HG03565 (cell line): ENCODE measurements at regions not wholly inside any gene's neighbourhood (a gene's known extent, or its start where the extent isn't known, plus 50 kb on each side); places are given as distances from the start of the nearest gene placed in this dataset.
A peak's percentile ranks its signal among the peaks of the same experiment; 100 is the strongest.
"Not testable (repeated sequence)": the region's sequence is repeated elsewhere in the genome, so short reads cannot be mapped to it uniquely, and the experiment has no call there.

ENCODE experiments used
- ATAC-seq: cut with Tn5 transposase; IDR thresholded peaks from one replicate; pipeline ENCODE4 v1.9.1; 2021; ENCODE audit warnings: mild to moderate bottlenecking, moderate library complexity; ENCODE audit not compliant: unreplicated experiment

DNA sequence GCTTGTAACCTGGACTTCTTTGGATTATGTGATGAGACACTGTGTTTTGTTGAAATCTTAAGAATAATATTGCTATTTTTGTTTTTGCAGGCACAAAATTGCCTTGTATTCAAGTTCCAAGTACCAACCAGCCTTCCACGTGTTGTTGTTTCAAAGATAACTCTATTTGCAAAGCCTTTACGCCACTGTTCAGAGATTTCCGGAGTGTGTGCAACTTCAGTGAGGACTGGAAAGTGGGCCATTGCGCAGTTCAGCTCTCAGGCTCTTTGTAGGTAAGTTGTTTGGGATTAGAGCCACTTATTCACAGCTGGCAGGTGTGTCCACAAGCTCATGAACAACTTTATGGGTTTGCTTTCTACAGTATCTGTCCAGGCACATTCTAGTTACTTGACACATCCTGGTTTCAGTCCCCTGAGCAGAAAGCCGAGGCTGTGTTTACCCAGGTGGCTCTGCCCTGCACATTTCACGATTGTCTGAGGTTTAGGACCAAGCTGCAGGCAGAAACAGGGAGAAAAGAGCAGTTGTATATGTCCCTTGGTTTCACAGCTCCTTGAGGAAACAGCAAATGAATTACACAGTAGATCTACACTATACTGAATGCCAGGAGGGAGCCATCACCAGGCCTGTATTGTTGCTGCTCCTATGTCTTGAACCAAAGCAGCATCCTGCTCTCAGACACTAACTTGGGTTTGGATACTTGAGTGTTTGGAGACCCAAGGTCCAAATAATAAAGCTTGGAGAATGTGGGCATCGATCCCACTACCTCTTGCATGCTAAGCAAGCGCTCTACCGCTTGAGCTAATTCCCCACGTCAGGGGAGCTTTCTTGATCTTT is 136.1 kb upstream of the ZNF322 start:
- ATAC-seq: not testable (repeated sequence)

DNA sequence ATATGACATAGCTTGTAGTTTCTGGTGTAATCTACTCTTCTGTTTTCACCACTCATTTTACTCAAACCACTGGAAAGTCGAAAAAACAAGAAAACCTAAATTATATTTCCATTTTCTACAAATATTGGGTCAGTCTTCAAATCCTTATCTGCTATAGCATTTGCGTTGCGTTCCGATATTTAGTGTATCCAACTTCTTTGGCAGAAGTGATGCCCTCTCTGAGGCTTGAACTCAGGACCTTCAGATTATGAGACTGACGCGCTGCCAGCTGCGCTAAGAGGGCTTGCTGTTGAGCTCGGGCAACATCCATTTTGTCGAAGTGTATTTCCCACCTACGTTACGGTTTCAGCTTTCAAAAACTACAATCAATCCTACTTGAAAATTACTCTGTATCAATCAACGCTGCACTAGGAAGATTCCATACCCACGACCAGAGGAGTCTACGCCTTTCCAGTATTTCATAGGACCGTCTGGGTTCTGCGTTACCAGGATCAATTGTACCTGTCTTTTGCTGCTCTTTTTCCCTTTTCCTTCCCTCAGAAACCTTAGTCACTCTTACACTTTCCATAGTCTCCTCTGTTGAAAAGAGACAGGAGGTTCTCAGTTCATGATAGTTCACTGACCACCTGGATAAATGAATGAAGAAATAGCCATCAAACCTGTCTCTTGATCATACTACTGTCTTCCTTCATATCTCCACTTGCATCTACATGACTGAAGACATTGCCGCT is 140.5 kb upstream of the ZNF322 start:
- not testable (repeated sequence) for ATAC-seq

DNA sequence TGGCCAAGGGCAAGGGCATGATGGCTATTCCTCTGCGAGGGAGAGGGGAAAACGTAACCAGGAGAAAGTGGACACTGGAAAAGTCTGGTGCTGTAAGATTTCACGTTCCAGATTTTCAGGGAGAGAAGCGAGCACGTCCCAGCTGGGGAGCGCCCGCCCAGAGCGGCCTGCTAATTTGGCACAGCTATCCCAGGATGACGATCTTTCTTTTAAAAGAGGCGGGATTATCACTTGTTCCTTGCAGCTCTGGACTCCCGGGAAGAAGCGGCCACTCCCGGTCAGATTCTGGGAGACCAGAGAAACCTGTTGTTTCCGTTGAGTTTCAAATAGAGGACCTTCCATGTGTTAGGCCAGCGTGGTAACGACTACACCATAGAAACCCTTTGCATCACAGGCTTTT is 144.2 kb upstream of the ZNF322 start:
- ATAC-seq: not testable (repeated sequence)

DNA sequence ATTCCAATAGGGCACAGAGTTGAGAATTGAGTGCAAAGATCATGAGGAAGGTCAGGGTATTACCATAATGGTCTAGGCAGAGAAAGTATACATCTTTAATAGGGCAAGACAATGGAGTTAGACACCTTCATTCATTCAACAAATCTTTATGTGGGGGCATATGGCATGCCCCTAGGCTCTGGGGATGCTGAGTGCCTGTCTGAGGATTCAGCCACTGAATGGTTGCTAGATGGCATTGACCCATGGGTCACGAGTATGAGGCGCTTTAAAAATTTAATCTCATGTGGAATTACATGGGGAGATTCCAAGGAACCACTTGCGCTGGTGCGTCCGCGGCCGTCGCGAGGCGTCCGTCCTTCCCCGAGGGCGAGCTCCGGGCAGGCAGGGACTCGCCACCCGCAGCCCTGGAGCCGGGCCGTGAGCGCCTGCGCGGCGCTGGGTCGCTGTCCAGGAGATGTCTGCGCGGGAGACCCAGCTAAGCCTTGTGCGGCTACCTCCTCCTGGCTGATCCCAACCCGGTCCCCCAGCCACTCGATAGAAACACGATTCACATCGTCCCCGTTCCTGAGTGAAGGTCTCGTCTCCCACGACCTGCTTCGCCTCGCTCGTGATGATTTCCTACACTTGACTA is 152.1 kb upstream of the ZNF322 start:
- not testable (repeated sequence) for ATAC-seq

DNA sequence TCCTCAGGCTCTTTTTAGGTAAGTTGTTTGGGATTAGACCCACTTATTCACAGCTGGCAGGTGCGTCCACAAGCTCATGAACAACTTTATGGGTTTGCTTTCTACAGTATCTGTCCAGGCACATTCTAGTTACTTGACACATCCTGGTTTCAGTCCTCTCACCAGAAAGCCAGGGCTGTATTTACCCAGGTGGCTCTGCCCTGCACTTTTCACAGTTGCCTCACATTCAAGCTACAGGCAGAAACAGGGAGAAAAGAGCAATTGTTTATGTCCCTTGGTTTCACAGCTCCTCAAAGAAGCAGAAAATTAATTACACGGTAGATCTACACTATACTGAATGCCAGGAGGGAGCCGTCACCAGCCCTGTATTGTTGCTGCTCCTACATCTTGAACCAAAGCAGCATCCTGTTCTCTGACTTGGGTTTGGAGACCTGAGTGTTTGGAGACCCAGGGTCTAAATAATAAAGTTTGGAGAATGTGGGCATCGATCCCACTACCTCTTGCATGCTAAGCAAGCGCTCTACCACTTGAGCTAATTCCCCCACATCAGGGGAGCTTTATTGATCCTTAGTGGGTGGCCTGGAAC is 159.2 kb upstream of the ZNF322 start:
- not testable (repeated sequence) for ATAC-seq

DNA sequence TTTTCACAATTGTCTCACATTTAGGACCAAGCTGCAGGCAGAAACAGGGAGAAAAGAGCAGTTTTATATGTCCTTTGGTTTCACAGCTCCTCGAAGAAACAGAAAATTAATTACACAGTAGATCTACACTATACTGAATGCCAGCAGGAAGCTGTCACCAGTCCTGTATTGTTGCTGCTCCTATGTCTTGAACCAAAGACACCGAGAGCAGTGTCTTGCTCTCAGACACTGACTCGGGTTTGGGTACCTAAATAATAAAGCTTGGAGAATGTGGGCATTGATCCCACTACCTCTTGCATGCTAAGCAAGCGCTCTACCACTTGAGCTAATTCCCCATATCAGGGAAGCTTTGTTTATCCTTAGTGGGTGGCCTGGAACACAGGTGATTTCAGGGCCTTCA is 168.4 kb upstream of the ZNF322 start:
- not testable (repeated sequence) for ATAC-seq

DNA sequence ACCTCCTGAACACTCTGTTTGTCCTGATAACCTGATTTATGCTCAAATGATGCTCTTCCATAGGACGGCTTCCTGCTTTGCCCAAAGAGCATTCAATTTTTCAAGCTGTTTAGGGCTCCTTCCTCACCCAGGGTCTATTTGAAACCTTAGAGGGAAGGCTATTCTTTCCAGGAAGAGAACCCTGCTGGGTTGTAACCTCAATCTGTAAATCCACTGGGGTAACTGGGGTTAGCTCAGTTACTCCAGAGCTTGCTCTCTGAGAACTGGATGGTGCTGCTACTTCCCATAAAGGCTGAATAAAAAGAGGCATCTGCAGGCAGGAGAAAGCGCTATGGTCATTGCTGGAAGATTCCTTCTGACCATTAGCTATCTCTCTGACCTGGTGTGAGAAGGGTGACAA is 169.9 kb upstream of the ZNF322 start:
- ATAC-seq: not testable (repeated sequence)

DNA sequence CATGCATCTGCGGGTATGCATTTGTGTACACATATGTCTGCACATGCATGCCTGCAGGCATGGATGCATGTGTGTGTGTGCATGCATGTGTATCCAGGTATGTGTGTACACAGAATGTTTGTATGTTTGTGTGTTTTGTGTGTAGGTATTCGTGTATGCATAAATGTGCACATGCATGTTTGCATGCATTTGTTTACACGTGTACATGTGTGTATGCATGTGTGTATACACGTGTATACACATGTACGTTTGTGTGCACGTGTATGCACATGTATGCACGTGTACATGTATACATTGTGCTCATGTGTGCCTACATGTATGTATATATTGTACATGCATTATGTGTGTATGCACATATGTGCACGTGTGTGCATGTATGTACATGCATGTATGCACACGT is 171.4 kb upstream of the ZNF322 start:
- not testable (repeated sequence) for ATAC-seq

DNA sequence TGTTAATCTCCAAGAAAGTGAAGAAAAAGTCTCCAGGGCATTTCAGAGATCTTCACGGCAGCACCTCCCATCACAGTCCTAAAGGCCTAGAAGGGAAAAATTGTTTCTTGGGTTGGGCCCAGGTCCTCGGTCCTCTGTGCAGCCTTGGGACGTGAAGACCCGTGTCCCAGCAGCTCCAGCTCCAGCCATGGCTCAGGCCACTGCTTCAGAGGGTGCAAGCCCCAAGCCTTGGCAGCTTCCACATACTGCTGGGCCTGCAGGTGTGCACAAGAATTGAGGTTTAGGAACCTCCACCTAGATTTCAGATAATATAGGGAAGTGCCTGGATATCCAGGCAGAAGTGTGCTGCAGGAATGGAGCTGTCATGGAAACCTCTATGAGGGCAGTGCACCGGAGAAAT is 176.2 kb upstream of the ZNF322 start:
- not testable (repeated sequence) for ATAC-seq

DNA sequence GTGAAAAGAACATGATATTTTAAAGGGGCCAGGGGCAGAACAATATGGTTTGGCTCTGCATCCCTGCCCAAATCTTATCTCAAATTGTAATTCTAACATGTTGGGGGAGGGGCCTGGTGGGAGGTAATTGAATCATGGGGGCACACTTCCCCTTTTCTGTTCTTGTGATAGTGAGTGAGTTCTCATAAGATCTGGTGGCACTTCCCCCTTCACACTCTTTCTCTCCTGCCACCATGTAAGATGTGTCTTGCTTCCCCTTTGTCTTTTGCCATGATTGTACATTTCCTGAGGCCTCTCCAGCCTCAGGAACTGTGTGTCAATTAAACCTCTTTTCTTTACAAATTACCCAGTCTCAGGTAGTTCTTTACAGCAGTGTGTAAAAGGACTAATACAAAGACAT is 177.1 kb upstream of the ZNF322 start:
- ATAC-seq: not testable (repeated sequence)

DNA sequence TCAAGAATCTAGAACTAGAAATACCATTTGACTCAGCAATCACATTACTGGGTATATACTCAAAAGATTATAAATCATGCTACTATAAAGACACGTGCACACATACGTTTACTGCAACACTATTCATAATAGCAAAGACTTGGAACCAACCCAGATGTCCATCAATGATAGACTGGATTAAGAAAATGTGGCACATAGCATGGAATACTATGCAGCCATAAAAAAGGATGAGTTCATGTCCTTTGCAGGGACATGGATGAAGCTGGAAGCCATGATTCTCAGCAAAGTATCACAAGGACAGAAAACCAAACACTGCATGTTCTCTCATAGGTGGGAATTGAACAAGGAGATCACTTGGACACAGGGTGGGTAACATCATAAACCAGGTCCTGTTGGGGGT is 185.3 kb upstream of the ZNF322 start:
- ATAC-seq: not testable (repeated sequence)

DNA sequence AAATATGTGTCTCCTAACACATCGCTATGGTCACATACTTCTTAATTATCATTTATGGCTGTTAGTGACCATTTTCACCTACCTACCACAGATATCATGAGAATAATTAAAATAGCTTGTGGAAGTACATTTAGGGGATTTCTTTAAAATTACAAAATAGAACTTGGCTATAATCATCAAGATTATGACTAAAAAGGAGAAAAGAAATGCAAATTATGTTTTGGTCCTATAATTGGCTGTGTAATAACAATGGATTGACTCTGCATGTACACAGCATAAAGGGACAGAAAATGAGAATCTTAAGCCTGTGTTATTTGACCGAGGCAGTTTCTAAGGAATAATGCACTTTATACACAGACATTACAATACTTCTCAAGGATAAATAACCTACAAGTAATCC is 197.7 kb upstream of the ZNF322 start:
- peak; percentile 43 for ATAC-seq

DNA sequence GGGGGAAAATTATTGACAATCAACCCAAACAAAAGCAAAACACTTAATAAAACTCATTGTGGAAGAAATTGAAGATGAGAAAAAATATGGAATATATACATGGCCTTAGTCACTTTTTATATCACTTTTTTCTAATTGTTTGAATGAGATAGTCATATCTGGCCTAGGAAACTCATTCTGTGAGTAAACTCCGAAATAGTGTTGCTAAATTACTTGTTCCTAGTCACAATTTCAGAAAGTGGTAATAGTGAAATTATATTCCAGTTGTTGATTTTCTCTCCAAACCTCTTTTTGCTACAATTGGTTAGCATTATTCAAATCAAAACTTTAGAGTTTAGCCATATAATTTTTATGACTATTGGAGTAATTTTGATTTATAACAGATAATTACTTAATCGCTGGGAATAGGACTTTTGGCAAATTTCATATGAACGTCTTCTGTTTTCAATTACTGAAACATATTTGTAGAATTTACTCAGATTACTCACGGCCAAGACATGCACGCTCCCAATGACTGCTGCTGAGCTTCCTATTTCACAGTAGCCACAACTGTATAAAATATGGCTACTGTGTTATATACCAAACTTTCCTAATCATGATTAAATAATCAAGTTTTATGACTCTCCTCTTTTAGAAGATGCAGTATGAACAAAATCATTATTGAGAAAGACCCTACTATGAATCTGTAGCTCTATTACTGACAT is 199.7 kb upstream of the ZNF322 start:
- not testable (repeated sequence) for ATAC-seq

DNA sequence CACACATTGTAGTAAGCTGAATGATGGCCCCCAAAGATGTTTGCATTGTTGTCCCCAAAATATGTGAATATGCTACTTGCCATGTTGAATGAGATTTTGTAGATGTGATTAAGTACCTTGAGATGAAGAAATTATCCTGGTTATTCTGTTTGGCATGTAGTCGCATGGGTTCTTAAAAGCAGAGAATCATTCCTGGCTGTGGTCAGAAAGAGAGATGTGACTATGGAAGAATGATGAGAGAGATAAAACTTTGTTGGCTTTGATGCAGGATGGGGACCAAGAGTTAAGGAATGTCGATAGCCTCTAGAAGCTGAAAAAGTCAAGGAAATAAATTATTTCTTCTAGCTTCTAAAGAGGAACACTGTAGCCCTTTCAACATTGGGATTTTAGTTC is 200.2 kb upstream of the ZNF322 start:
- ATAC-seq: not testable (repeated sequence)

DNA sequence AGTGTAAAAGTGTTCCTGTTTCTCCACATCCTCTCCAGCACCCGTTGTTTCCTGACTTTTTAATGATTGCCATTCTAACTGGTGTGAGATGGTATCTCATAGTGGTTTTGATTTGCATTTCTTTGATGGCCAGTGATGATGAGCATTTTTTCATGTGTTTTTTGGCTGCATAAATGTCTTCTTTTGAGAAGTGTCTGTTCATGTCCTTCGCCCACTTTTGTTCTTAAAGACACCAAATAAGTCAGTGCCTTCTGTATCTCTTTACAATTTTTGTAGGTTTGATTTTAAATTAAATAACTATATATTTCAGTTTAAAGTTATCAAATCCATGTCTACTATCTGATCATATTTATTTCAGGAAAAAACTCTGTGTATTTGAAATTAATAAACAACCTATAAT is 202.4 kb upstream of the ZNF322 start:
- ATAC-seq: not testable (repeated sequence)

DNA sequence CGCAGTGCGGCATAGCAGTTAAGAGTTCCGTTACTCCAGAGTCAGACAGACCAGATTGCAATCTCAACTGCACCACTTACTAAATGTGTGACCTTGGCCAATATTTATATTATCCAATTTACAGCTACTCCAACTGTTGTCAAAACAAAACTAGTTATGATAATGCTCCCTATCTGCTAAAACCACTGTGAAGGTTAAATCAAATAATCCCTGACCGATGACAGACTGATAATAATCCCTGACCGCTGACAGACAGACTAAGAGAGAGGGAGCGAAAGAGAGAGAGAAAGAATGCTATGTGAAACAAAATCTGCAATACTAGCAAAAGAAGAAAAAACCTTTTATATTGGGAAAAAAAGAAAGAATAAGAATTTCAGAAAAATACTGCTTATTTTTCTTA is 204.1 kb upstream of the ZNF322 start:
- ATAC-seq: not testable (repeated sequence)

DNA sequence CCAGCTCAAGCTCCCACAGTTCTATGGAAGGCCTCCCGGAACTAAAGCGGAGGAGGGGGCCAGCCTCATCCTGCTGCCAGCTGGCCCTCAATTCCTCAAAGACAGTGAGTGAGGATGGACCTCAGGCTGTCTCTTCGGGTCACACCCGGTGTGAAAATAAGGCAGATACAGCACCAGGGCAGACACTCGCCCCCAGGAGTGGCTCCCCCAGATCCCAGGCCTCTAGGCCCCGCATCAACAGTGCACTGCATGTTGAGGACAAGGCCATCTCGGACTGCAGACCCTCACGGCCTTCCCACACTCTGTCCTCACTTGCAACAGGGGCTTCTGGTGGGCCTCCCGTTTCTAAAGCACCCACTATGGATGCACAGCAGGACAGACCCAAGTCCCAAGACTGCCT is 239.2 kb upstream of the ZNF322 start:
- not testable (repeated sequence) for ATAC-seq

DNA sequence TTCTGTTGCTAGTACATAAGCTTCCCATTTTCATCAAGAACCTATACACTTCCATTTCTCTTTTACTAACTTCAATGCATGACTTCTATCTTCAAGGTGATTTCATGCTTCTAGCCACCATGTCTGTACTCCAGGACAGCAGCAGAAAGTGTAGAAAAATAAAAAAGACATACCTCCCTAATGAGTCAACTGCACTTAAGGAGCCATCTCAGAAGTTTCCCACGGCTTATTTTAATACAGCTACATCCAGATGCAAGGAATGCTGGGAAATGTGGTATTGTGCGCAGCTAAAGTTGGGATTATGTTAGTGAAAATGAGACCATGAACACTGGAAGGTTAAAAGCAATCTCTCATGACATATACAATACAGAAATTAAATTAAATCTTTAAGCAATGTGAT is 264.7 kb upstream of the ZNF322 start:
- ATAC-seq: not testable (repeated sequence)

DNA sequence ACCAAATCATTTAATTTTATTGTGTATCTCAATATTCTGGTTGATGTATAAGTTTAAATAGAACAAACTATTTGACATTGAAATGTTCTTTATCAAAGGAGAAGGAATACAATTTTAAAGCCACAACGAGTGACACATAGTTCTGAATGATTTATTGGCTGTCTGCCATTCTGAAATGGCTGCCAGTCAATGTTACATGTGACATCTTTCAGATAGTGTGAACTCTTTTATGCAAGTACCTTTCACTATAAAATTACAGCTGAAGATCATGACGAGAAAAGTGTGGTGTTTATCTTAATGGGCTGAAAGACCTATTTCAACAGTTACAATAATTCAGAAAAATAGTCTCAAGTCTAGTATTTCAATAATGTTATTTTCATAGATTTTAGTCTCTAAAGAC is 268.6 kb upstream of the ZNF322 start:
- not testable (repeated sequence) for ATAC-seq

DNA sequence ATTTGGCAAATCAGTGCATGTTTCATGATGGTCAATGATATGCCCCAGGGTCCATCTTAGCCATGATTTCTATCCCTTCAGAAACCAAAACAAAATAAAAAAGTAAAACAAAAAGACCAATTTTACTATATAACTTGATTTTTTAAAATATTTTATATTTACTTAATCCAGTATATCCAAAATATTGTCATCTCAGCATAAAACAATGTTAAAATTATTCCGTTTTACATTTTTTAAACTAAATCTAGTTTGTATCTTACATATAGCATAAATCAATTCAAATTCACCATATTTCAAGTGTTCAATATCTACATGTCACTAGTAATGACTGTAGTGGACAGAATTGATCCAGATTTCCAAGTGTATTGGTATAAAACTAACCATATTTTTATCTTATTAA is 277.7 kb upstream of the ZNF322 start:
- ATAC-seq: not testable (repeated sequence)

DNA sequence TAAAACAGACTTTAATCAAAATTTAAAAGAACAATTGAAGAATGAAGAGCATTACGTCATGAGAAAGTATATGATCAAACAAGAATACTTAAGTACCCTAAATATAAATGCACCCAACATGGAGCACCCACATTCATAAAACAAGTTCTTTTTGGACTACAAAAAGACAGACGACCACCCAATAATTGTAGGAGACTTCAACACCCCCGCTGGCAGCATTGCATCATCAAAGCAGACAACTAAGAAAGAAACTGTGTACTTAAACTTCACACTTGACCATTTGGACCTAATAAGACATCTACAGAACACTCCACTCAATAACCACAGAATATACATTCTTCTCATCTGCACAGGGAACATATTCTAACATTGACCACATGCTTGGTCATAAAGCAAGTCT is 291.7 kb upstream of the ZNF322 start:
- not testable (repeated sequence) for ATAC-seq
